Neural cell (in vitro differentiated cells): ENCODE measurements at regions not wholly inside any gene's neighbourhood (a gene's known extent, or its start where the extent isn't known, plus 50 kb on each side); places are given as distances from the start of the nearest gene placed in this dataset.

Experiments
- CTCF ChIP-seq: fragments of 450-650 bp; IDR thresholded peaks from 2 replicates; pipeline ENCODE4 v1.5.1; 2014; ENCODE audit warnings: antibody characterized with exemption, mild to moderate bottlenecking, moderate library complexity; ENCODE audit not compliant: poor library complexity, severe bottlenecking
- EP300 ChIP-seq: fragments of 450-650 bp; conservative IDR thresholded peaks from 2 replicates; pipeline ENCODE4 v1.6.1; 2014; ENCODE audit warnings: antibody characterized with exemption, mild to moderate bottlenecking, moderate library complexity; ENCODE audit not compliant: poor library complexity, severe bottlenecking
- POLR2AphosphoS5 ChIP-seq: IDR thresholded peaks from 2 replicates; pipeline ENCODE4 v1.6.1; 2012
- TAF1 ChIP-seq: IDR thresholded peaks from 2 replicates; pipeline ENCODE4 v1.6.1; 2012; ENCODE audit warnings: low read depth

GRCh38 chr5:58300346-58300895 is 159.5 kb downstream of the PLK2 start:
- TF ChIP-seq CTCF (no peak), TAF1 (no peak), EP300 (no peak), POLR2AphosphoS5 (no peak)
